WERI-Rb-1 (cell line): ENCODE measurements at regions not wholly inside any gene's neighbourhood (a gene's known extent, or its start where the extent isn't known, plus 50 kb on each side); places are given as distances from the start of the nearest gene placed in this dataset.

Source experiments
- DNase-seq: peaks from one replicate; pipeline ENCODE4 v3.0.0-alpha.2; 2020
- H3K27ac ChIP-seq: fragments of 250-450 bp; sonication (Bioruptor Pico); 2 replicates; pipeline ENCODE4 v1.5.1; 2020; ENCODE audit warnings: mild to moderate bottlenecking, moderate library complexity
- H3K27me3 ChIP-seq: fragments of 250-450 bp; sonication (Bioruptor Pico); 2 replicates; pipeline ENCODE4 v1.5.1; 2021; ENCODE audit warnings: mild to moderate bottlenecking, low read depth, moderate library complexity; ENCODE audit not compliant: insufficient read depth, severe bottlenecking
- H3K36me3 ChIP-seq: fragments of 250-450 bp; sonication (Bioruptor Pico); 2 replicates; pipeline ENCODE4 v1.5.1; 2020; ENCODE audit warnings: mild to moderate bottlenecking, moderate library complexity
- H3K4me3 ChIP-seq: 2 replicates; pipeline ENCODE4 v1.5.1; 2011; ENCODE audit warnings: low read depth, mild to moderate bottlenecking, control low read depth, low read length
- H3K9me3 ChIP-seq: fragments of 250-450 bp; sonication (Bioruptor Pico); 2 replicates; pipeline ENCODE4 v1.5.1; 2021; ENCODE audit warnings: mild to moderate bottlenecking, moderate library complexity; ENCODE audit not compliant: severe bottlenecking
- CTCF ChIP-seq: IDR thresholded peaks from 2 replicates; pipeline ENCODE4 v1.5.1; 2011; ENCODE audit warnings: low read depth, mild to moderate bottlenecking, control low read depth, inconsistent platforms, low read length

- H3K9me3 ChIP-seq = no peaks in the 10 kb centered on the region
- DNase-seq = no peak
- H3K27ac ChIP-seq = no peak overlapping the region
- H3K27me3 ChIP-seq = peaks cover 24% of the 10 kb centered on the region
- no peaks in the 10 kb centered on the region for H3K36me3 ChIP-seq
- TF ChIP-seq CTCF = no peak
- H3K4me3 ChIP-seq = no peak overlapping the region
Observed at GRCh38 chr11:13119361-13119760, 110.2 kb downstream of the RASSF10 start.

- Histone ChIP-seq H3K27ac (no peak overlapping the region), H3K9me3 (no peaks in the 10 kb centered on the region), H3K36me3 (no peaks in the 10 kb centered on the region), H3K4me3 (no peak overlapping the region), H3K27me3 (peaks cover 26% of the 10 kb centered on the region)
- DNase-seq = no peak
- TF ChIP-seq CTCF = no peak
Observed at GRCh38 chr11:13119941-13120520, 110.9 kb downstream of the RASSF10 start.

DNA sequence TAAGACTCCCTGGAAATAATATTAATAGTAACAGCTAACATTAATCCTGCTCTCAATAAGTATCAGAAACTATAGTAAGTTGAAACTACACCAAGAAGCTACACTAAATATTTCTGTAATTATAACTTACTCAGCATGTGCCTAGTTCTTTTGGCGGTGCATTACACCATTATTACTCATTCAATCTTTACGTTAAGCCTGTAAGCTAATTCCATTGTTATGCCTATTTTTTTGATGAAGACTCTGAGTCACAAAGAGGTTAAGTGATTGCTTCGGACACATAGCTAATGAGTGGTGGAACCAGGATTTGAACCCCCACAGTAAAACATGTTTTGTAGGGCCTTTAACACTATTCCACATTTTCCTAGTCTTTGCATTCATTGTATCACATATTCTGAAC, 111.6 kb downstream of the RASSF10 start:
- TF ChIP-seq CTCF = no peak
- Histone ChIP-seq H3K4me3 (no peak overlapping the region), H3K27ac (no peak overlapping the region), H3K27me3 (peaks cover 25% of the 10 kb centered on the region), H3K9me3 (no peaks in the 10 kb centered on the region), H3K36me3 (no peaks in the 10 kb centered on the region)
- no peak for DNase-seq

GRCh38 chr11:13126430-13126829, 117.3 kb downstream of the RASSF10 start:
- TF ChIP-seq CTCF = no peak
- Histone ChIP-seq H3K27ac (no peak overlapping the region), H3K36me3 (no peaks in the 10 kb centered on the region), H3K27me3 (peaks cover 12% of the 10 kb centered on the region), H3K9me3 (no peaks in the 10 kb centered on the region), H3K4me3 (no peak overlapping the region)
- DNase-seq = no peak

DNA sequence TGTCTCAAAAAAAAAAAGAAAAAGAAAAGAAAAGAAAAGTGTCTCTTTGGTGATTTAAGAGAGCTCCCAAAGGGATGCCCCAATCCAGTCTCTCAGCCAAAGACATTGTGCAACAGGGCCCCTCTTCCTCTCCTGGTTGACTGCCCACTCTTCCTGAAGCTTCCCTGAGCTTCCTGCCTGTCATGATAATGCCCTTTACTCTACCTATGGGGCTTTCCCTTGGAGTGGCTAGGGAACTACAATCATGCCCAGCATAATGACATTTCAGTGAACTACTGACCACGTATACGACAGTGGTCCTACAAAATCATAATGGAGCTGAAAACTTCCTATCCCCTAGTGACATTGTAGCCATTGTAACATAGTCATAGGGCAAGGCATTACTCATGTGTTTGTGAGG, 118.0 kb downstream of the RASSF10 start:
- TF ChIP-seq CTCF = no peak

DNA sequence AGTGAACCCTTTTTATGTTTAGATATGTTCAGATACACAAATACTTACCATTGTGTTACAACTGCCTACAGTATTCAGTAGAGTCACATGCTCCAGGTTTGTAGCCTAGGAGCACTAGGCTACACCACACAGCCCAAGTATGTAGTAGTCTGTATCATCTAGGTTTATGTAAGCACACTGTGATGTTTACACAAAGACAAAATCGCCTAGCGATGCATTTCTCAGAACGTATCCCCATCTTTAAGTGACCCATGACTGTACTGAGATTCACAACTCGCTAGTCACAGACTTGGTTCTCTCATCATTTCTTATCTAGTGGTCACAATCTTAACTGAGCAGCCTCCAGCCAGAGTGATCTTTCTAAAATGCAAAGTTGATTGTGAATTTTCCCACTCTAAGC, 119.2 kb downstream of the RASSF10 start:
- Histone ChIP-seq H3K27ac (no peak overlapping the region), H3K9me3 (no peaks in the 10 kb centered on the region), H3K4me3 (no peak overlapping the region), H3K36me3 (no peaks in the 10 kb centered on the region), H3K27me3 (peaks cover 12% of the 10 kb centered on the region)
- no peak for DNase-seq
- TF ChIP-seq CTCF = no peak

More for the DNA sequence above, 118.0 kb downstream of the RASSF10 start:
- no peak for DNase-seq
- Histone ChIP-seq H3K9me3 (no peaks in the 10 kb centered on the region), H3K36me3 (no peaks in the 10 kb centered on the region), H3K27me3 (peaks cover 12% of the 10 kb centered on the region), H3K27ac (no peak overlapping the region), H3K4me3 (no peak overlapping the region)
